H1 (cell line): ENCODE measurements at regions not wholly inside any gene's neighbourhood (a gene's known extent, or its start where the extent isn't known, plus 50 kb on each side); places are given as distances from the start of the nearest gene placed in this dataset.

Experiments
- CTCF ChIA-PET: fragments of 300-600 bp; sonication (Branson Sonifier 250); formaldehyde crosslinking; loops from one replicate; lab custom pipeline; 2021; ENCODE audit not compliant: partially characterized antibody; lab: Charles Lee
- POLR2A ChIA-PET: fragments of 300-600 bp; sonication (Branson Sonifier 250); formaldehyde crosslinking; loops from one replicate; lab custom pipeline; 2021; ENCODE audit warnings: inconsistent platforms; ENCODE audit not compliant: partially characterized antibody; lab: Charles Lee
- DNase-seq, 2 experiments: peaks; one replicate each; pipeline versions ENCODE4 v3.0.0 to v3.0.0-alpha.2; 2010 to 2022; ENCODE audit warnings: low spot score in 2 of 2, low read depth in 1 of 2, mixed read lengths in 1 of 2
- FAIRE-seq: peaks from 2 replicates; lab custom pipeline; 2011; peaks lifted over from hg19 to GRCh38; lab: Jason Lieb, UNC
- H2AFZ ChIP-seq: 2 replicates; pipeline ENCODE4 v1.8.1; 2012; ENCODE audit warnings: low read length, inconsistent platforms
- H2AK5ac ChIP-seq: 2 replicates; pipeline ENCODE4 v1.6.1; 2013; ENCODE audit warnings: low read depth, low read length
- H2BK120ac ChIP-seq: replicated peaks from 2 replicates; pipeline ENCODE3; 2013; ENCODE audit warnings: low read depth, low read length, inconsistent platforms
- H2BK12ac ChIP-seq: 2 replicates; pipeline ENCODE4 v1.6.1; 2013; ENCODE audit warnings: low read depth, low read length
- H2BK15ac ChIP-seq: 2 replicates; pipeline ENCODE4 v1.6.1; 2013; ENCODE audit warnings: low read length
- H2BK20ac ChIP-seq: 2 replicates; pipeline ENCODE4 v1.6.1; 2013; ENCODE audit warnings: low read length
- H2BK5ac ChIP-seq: 2 replicates; pipeline ENCODE4 v1.6.1; 2013; ENCODE audit warnings: low read depth, low read length
- H3K14ac ChIP-seq: 2 replicates; pipeline ENCODE4 v1.6.1; 2013; ENCODE audit warnings: inconsistent platforms; ENCODE audit not compliant: insufficient read length
- H3K18ac ChIP-seq: 2 replicates; pipeline ENCODE4 v1.6.1; 2013; ENCODE audit warnings: low read length; ENCODE audit errors: extremely low read depth
- H3K23ac ChIP-seq: 2 replicates; pipeline ENCODE4 v1.6.1; 2013; ENCODE audit warnings: inconsistent platforms; ENCODE audit not compliant: insufficient read length
- H3K23me2 ChIP-seq: 2 replicates; pipeline ENCODE4 v1.6.1; 2013; ENCODE audit warnings: low read depth, low read length
- H3K27ac ChIP-seq: 2 replicates; pipeline ENCODE4 v1.6.1; 2011; ENCODE audit warnings: low read depth, low read length, inconsistent platforms
- H3K27me3 ChIP-seq, 4 experiments: replicated peaks in 1 of 4; 1 replicate in 1 of 4; 2 replicates in 3 of 4; pipeline versions ENCODE4 v1.6.1 to v1.8.1; 2011 to 2013; ENCODE audit warnings: low read length in 3 of 4, mild to moderate bottlenecking in 3 of 4, inconsistent platforms in 2 of 4, mixed read lengths in 2 of 4, moderate library complexity in 1 of 4; ENCODE audit not compliant: control insufficient read depth in 3 of 4, insufficient read depth in 3 of 4; ENCODE audit errors: extremely low read depth in 1 of 4
- H3K36me3 ChIP-seq, 4 experiments: 2 replicates each; pipeline versions ENCODE4 v1.6.1 to v1.8.1; 2011 to 2013; ENCODE audit warnings: mild to moderate bottlenecking in 4 of 4, low read length in 3 of 4, moderate library complexity in 2 of 4, control low read depth in 1 of 4, inconsistent platforms in 1 of 4; ENCODE audit not compliant: insufficient read depth in 4 of 4, control insufficient read depth in 2 of 4
- H3K4ac ChIP-seq: replicated peaks from 2 replicates; pipeline ENCODE3; 2013; ENCODE audit warnings: low read length, low read depth, mixed read lengths, inconsistent platforms; ENCODE audit not compliant: insufficient read length
- H3K4me1 ChIP-seq, 4 experiments: replicated peaks in 1 of 4; 1 replicate in 1 of 4; 2 replicates in 3 of 4; pipeline versions ENCODE4 v1.6.1 to v1.8.1; 2011 to 2013; ENCODE audit warnings: low read length in 3 of 4, inconsistent platforms in 2 of 4, mixed read lengths in 1 of 4; ENCODE audit not compliant: insufficient read depth in 4 of 4, control insufficient read depth in 3 of 4
- H3K4me2 ChIP-seq, 2 experiments: 2 replicates each; pipeline versions ENCODE4 v1.6.1 to v1.8.1; 2011 to 2013; ENCODE audit warnings: low read depth in 2 of 2, low read length in 2 of 2, control low read depth in 1 of 2, inconsistent platforms in 1 of 2, mild to moderate bottlenecking in 1 of 2; ENCODE audit not compliant: insufficient read depth in 1 of 2
- H3K4me3 ChIP-seq, 4 experiments: fragments of 200-600, 300-600 bp in 1 of 4; sonication (generic), shearing (Covaris generic), sonication (Bioruptor Twin) in 1 of 4; 2 replicates each; pipeline versions ENCODE4 v1.5.1 to v1.8.1; 2011 to 2016; ENCODE audit warnings: low read length in 4 of 4, low read depth in 3 of 4, control low read depth in 2 of 4, inconsistent platforms in 2 of 4, mild to moderate bottlenecking in 2 of 4, mixed read lengths in 1 of 4, moderate library complexity in 1 of 4; ENCODE audit not compliant: insufficient read depth in 2 of 4; ENCODE audit errors: extremely low read depth in 1 of 4
- H3K56ac ChIP-seq: replicated peaks from 2 replicates; pipeline ENCODE3; 2013; ENCODE audit warnings: low read depth, mild to moderate bottlenecking, mixed read lengths, low read length, inconsistent platforms; ENCODE audit not compliant: insufficient read length
- H3K79me1 ChIP-seq: 2 replicates; pipeline ENCODE4 v1.6.1; 2013; ENCODE audit warnings: low read depth, low read length, control low read depth
- H3K79me2 ChIP-seq, 2 experiments: 2 replicates each; pipeline versions ENCODE4 v1.6.1 to v1.8.1; 2012 to 2013; ENCODE audit warnings: low read length in 2 of 2, mild to moderate bottlenecking in 2 of 2, inconsistent platforms in 1 of 2; ENCODE audit not compliant: insufficient read depth in 2 of 2, control insufficient read depth in 1 of 2
- H3K9ac ChIP-seq, 4 experiments: replicated peaks in 1 of 4; 1 replicate in 1 of 4; 2 replicates in 3 of 4; pipeline versions ENCODE4 v1.6.1 to v1.8.1; 2011 to 2013; ENCODE audit warnings: low read depth in 3 of 4, low read length in 3 of 4, control low read depth in 2 of 4, mild to moderate bottlenecking in 2 of 4, moderate library complexity in 2 of 4, inconsistent platforms in 1 of 4; ENCODE audit errors: extremely low read depth in 1 of 4
- H3K9me3 ChIP-seq, 2 experiments: 2 replicates each; pipeline versions ENCODE4 v1.6.1 to v1.8.1; 2012 to 2013; ENCODE audit warnings: mild to moderate bottlenecking in 2 of 2, moderate library complexity in 2 of 2, control low read depth in 1 of 2, inconsistent platforms in 1 of 2, low read depth in 1 of 2, low read length in 1 of 2, mixed read lengths in 1 of 2; ENCODE audit not compliant: insufficient read depth in 2 of 2
- H4K20me1 ChIP-seq, 2 experiments: replicated peaks in 1 of 2; 2 replicates each; pipeline versions ENCODE3 to v1.8.1; 2011 to 2013; ENCODE audit warnings: inconsistent platforms in 2 of 2, low read length in 2 of 2, mild to moderate bottlenecking in 1 of 2; ENCODE audit not compliant: insufficient read depth in 2 of 2, control insufficient read depth in 1 of 2
- H4K5ac ChIP-seq: 2 replicates; pipeline ENCODE4 v1.6.1; 2013; ENCODE audit warnings: low read length, low read depth, mixed read lengths, inconsistent platforms; ENCODE audit not compliant: insufficient read length
- H4K8ac ChIP-seq: 2 replicates; pipeline ENCODE4 v1.8.0; 2013; ENCODE audit warnings: mild to moderate bottlenecking, moderate library complexity, low read length, inconsistent platforms; ENCODE audit not compliant: insufficient read depth; ENCODE audit errors: extremely low read depth
- H4K91ac ChIP-seq: replicated peaks from 2 replicates; pipeline ENCODE3; 2013; ENCODE audit warnings: low read length, mixed read lengths, inconsistent platforms; ENCODE audit not compliant: insufficient read length
- NRF1 ChIP-seq: IDR thresholded peaks from 2 replicates; pipeline ENCODE4 v1.6.1; 2011; ENCODE audit warnings: mild to moderate bottlenecking, low read depth, low read length, improper control_type of control experiment
- TAF1 ChIP-seq: IDR thresholded peaks from 2 replicates; pipeline ENCODE4 v1.6.1; 2011; ENCODE audit warnings: mild to moderate bottlenecking, low read depth, low read length
- WGBS, 2 experiments: shearing (Covaris generic) in 1 of 2; methylation state at CpG; one replicate each; pipeline versions ENCODE4 v1.1.6 to v1.1.7; 2013 to 2015; ENCODE audit warnings: low lambda C conversion rate in 2 of 2, mixed read lengths in 2 of 2, inconsistent platforms in 1 of 2, low coverage in 1 of 2, missing lambda C conversion rate in 1 of 2; ENCODE audit not compliant: insufficient replicate concordance in 2 of 2, insufficient coverage in 1 of 2, insufficient read length in 1 of 2; ENCODE audit errors: extremely low coverage in 1 of 2, missing lambda C conversion rate in 1 of 2; 5-methylcytosine and 5-hydroxymethylcytosine counted together
- TF ChIP-seq, protein P1 (sequence below): IDR thresholded peaks from 2 replicates; pipeline ENCODE4 v1.6.1; 2012; ENCODE audit warnings: inconsistent platforms

DNA sequence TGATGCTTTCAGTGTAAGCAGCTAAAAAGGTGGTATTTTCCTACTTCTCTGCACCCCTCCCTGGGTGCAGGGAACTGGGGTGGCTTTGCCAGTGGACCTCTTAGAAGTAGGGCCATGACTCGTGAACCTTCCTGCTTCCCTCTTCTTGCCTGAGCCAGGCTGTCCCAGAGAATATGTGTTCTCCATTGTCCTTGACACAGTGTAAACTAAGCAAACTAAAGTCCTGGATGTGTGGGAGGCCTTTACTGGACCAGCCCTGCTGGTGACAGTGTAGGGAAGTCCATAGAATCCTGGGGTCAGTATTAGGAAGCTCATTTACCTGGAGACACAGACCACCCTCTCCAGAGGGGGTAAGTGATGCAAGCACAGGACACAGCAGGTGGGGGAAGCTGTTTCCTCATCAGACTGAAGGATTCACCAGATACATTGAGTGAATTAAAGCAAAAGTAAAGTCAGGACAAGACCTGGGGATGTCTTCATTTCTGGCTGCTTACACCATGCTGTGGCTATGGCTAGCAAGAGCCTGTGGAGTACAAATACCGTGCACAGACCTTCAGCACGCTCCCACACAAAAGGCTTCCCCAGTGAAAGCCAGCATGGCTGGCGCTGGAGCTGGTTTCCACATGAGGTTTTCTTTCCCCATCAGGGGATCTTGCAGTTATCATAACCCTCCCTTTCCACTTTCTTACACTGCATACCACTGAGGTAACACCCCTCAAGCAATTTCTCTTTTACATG is 64.8 kb upstream of the LPP start:
- Histone ChIP-seq H2BK15ac (no peak overlapping the region), H3K79me2 (no peaks in the 10 kb centered on the region), H2BK120ac (no peak overlapping the region), H3K4me1 (no peaks in the 10 kb centered on the region), H2BK5ac (no peak overlapping the region), H2AK5ac (peak overlapping the region; percentile 28; the same call in 1 of the 2 replicates), H2BK20ac (0 out of 2 replicates have a peak overlapping the region, but pooled peaks have one; percentile 69), H2BK12ac (no peak overlapping the region; the same call in 1 of the 2 replicates), H3K27ac (no peak overlapping the region), H4K91ac (no peak overlapping the region), H3K36me3 (no peaks in the 10 kb centered on the region), H3K18ac (no peak overlapping the region), H3K23ac (no peak overlapping the region), H3K14ac (no peak overlapping the region), H3K23me2 (no peaks in the 10 kb centered on the region), H3K27me3 (no peaks in the 10 kb centered on the region), H3K9me3 (0 out of 4 replicates have a peak, but pooled peaks cover 1 to 2% of the 10 kb centered on the region in 2 experiments), H3K4me2 (no peak overlapping the region), H3K4ac (no peak overlapping the region), H4K20me1 (no peaks in the 10 kb centered on the region), H4K8ac (no peak overlapping the region), H3K9ac (no peak overlapping the region), H3K4me3 (no peak overlapping the region), H4K5ac (no peak overlapping the region), H3K79me1 (no peaks in the 10 kb centered on the region), H2AFZ (no peak overlapping the region), H3K56ac (no peak overlapping the region)
- ChIA-PET CTCF (interaction anchor here (0.6 to 1.0 kb wide), 3 partner anchors 252 to 553 kb away, joined by 3 read pairs; no protein-coding TSS in a partner anchor), POLR2A (interaction anchor here (0.9 kb wide), 1 partner anchor 51 kb away, joined by 5 read pairs; no protein-coding TSS in a partner anchor)
- WGBS, 2 experiments = 88% methylated on average over 4 of the region's 4 CpGs; no CpG with 5 or more reads in 1 of the 2 experiments
- DNase-seq = no peak
- FAIRE-seq = no peak
- TF ChIP-seq TAF1 (no peak), NRF1 (no peak)
- TF ChIP-seq, protein P1, sequence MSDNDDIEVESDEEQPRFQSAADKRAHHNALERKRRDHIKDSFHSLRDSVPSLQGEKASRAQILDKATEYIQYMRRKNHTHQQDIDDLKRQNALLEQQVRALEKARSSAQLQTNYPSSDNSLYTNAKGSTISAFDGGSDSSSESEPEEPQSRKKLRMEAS = no peak
